GM18858 (cell line): ENCODE measurements at regions not wholly inside any gene's neighbourhood (a gene's known extent, or its start where the extent isn't known, plus 50 kb on each side); places are given as distances from the start of the nearest gene placed in this dataset.
"Not testable (repeated sequence)": the region's sequence is repeated elsewhere in the genome, so short reads cannot be mapped to it uniquely, and the experiment has no call there.

Source experiments
- ATAC-seq: cut with Tn5 transposase; IDR thresholded peaks from one replicate; pipeline ENCODE4 v1.9.1; 2021; ENCODE audit not compliant: unreplicated experiment

DNA sequence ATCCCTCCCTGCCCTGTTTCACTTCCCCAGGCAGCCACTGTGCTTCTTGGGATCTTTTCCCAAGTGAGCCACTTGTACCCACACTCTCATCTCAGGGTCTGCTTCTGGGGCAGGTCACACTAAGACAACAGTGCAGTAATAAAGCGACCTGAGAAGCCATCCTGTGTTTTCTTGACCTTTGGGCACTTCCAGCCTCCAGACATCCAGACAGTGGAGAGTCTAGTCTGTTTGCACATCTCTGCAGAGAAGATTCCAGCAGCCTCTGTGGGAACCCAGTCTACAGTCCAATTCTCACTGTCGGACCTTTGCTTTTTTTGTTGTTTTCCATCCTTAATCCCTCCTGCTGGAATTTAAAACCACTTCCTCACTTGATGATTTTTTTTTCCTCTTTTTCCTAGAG is 50.3 kb upstream of the ATP6AP2 start:
- ATAC-seq, result no peak

DNA sequence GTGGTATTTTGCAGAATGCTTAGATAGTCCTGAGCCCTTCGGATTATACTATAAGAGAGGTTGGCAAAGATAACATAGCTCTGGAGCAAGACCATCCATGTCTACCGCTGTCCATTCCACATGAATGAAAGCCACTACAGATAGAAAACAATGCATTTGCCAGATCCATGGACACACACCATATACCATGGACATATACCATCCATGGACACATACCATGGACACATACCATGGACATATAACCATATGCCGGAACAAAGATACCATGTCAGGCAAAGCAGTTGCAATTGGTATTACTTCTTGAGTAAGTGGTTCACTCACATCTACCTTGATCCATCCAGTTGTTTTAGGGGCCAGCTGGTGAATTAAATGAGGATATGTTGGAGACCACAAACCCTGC is 53.2 kb upstream of the ATP6AP2 start:
- no peak for ATAC-seq

GRCh38 chrX:40526412-40526811 is 54.4 kb upstream of the ATP6AP2 start:
- ATAC-seq, result no peak

DNA sequence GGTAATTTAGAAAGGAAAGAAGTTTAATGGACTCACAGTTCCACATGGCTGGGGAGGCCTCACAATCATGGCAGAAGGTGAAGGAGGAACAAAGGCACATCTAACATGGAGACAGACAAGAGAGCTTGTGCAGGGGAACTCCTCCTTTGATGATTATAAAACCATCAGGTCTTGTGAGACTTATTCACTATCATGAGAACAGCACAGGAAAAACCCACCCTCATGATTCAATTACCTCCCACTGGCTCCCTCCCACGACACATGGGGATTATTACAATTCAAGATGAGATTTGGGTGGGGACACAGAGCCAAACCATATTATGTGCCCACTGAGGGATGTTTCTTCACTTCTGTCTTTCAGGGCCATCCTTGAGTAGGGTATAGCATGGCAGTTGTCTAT is 54.9 kb upstream of the ATP6AP2 start:
- not testable (repeated sequence) for ATAC-seq

DNA sequence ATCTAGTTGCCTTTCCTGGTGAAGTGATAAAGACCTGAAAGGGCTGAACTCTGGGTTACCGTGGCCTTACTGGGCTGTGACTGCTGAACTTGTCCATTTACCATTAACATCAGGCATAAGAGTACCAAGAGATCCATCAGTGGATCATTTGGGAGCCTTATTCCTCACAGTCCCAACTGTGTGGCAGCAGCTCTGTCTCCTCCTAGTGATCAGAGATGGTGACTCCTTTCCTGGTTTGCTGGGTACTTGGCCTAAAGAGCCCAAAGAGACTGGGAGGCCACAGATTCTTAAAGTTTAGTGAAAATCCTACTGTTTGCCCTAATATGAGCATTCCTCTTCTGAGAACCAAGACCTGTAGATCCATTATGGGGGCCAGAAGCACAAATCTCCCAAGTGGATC is 56.3 kb upstream of the ATP6AP2 start:
- no peak for ATAC-seq

DNA sequence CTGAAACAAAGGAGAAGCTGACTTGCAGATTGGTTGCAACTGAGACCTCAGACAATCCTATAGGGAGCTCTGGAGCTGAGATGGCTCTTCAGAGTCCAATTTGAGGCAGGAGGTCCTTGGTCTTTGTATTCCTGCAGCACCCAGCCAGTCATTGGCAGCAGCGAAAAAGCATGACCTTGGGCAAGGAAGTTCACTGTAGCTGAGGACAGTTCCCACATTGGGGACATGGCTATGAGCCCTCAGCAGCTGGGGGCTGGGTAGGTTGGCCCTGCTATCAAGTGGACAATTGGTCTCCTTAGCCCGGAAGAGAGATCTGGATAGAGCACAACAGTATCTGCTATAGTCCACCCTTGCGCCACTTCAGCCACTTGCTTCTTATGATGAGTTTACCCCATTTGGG is 56.9 kb upstream of the ATP6AP2 start:
- ATAC-seq, result no peak

- no peak for ATAC-seq
Measured at GRCh38 chrX:40521868-40522450, 58.8 kb upstream of the ATP6AP2 start.

GRCh38 chrX:40514376-40514775 is 66.4 kb upstream of the ATP6AP2 start:
- no peak for ATAC-seq

GRCh38 chrX:40513835-40514234 is 66.9 kb upstream of the ATP6AP2 start:
- ATAC-seq, result no peak

- ATAC-seq, result no peak
Measured at GRCh38 chrX:40513012-40513411, 67.8 kb upstream of the ATP6AP2 start.

- ATAC-seq, result no peak
Measured at GRCh38 chrX:40511258-40511657, 69.5 kb upstream of the ATP6AP2 start.

DNA sequence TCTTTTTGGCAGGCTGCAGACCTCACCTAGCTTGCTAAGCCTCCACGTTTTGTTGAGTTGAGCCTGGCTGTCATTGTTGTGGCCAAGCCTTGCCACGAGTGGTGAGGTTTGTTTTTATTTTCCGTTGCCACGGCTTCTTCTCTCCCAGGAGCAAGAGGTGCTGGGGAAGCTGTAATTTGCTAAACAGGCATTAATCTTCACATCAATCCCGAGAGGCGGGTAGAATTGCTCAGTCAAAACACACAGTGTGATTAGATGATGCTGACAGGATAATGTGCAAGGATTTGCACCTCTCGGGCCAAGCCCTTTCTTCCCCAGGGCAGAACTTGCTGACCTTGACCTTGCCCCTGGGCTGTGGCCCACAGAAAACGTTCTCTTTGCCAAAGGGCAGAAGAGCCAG is 72.2 kb upstream of the ATP6AP2 start:
- ATAC-seq, result no peak

GRCh38 chrX:40506201-40506985 is 74.4 kb upstream of the ATP6AP2 start:
- no peak for ATAC-seq

- no peak for ATAC-seq
Measured at GRCh38 chrX:40504801-40505605, 75.8 kb upstream of the ATP6AP2 start.

- ATAC-seq, result no peak
Measured at GRCh38 chrX:40503094-40503493, 77.7 kb upstream of the ATP6AP2 start.

DNA sequence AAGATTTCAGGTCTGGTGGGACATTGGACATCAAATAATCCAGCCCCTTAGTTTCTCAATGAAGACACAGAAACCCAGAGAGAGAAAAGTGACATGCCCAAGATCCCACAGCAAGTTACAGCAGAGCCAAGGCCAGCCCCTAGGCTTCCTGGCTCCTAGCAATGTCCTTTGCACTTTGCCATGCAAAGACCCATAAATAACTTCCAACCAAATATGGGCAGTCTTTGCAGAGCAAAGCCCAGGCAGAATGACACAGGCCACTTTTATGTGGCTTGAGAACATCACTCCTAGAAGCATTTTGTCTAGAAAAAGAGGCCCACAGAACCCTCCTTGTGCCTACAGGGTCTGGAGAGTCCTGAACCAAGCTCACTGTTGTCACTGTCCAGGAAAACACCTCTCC is 78.1 kb upstream of the ATP6AP2 start:
- ATAC-seq, result no peak

DNA sequence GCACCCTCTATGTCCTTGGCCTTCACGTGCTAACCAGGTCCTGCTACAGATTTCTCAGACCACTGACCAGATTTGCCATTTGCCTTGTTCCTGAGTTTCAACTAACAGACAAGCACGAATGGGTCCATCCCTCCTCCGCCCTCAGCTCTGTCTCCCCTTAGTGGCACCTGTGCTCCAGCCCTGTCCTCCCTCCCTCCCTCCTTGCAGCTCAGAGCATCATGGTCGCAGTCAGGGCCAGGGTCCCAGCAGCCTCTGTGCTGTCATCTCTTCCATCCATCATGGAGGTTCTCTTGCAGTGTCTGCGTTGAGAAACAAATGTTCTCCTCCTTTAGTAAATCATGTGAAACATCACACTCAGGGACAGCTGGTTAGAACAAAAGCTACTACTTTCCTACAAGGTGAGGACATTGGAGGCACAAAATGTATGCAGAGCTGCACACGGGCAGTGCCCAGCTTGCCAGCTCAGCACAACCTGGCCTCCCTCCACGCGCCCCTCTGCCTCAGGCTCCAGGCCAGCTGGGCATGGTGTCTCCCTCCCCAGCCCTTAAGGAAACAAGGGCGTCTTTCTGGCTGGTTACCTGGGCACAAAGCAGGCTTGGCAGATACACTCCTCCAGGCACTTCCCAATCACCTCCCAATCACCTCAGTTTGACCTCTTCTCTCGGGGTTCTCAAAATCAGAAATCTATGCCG is 79.5 kb upstream of the ATP6AP2 start:
- no peak for ATAC-seq

- no peak for ATAC-seq
Measured at GRCh38 chrX:40496728-40497127, 84.0 kb upstream of the ATP6AP2 start.

- no peak for ATAC-seq
Measured at GRCh38 chrX:40495659-40496058, 85.1 kb upstream of the ATP6AP2 start.

- ATAC-seq, result no peak
Measured at GRCh38 chrX:40494005-40494404, 86.8 kb upstream of the ATP6AP2 start.

DNA sequence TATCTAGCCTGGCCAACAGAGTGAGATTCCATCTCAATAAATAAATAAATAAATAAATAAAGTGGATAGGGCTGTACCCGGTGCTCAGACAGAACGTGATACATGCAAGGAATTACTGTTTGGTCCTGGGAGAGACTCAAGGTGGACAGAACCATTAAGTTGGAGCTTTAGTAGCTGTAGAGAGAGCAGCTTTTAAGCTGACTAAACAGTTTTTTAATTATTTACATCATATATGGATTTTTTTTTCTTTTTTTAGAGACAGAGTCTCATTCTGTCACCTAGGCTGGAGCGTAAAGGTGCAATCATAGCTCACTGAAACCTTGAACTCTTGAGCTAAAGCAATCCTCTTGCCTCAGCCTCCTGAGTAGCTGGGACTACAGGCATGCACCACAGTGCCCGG is 92.5 kb upstream of the ATP6AP2 start:
- no peak for ATAC-seq
